ENCODE measurements at regions not wholly inside any gene's neighbourhood (a gene's known extent, or its start where the extent isn't known, plus 50 kb on each side); places are given as distances from the start of the nearest gene placed in this dataset.

GRCh38 chr13:39895254-39895653 lies 239.8 kb downstream of the COG6 start (continued):
- TF ChIP-seq USF2 (CRISPR knock-in tag; IDR thresholded peaks at IDR 0.05): no peak
- TF ChIP-seq MYBL2 (CRISPR knock-in tag; IDR thresholded peaks at IDR 0.05): no peak
- no peak for TF ChIP-seq ZNF232 (CRISPR knock-in tag; IDR thresholded peaks at IDR 0.05)
- TF ChIP-seq, protein P1, sequence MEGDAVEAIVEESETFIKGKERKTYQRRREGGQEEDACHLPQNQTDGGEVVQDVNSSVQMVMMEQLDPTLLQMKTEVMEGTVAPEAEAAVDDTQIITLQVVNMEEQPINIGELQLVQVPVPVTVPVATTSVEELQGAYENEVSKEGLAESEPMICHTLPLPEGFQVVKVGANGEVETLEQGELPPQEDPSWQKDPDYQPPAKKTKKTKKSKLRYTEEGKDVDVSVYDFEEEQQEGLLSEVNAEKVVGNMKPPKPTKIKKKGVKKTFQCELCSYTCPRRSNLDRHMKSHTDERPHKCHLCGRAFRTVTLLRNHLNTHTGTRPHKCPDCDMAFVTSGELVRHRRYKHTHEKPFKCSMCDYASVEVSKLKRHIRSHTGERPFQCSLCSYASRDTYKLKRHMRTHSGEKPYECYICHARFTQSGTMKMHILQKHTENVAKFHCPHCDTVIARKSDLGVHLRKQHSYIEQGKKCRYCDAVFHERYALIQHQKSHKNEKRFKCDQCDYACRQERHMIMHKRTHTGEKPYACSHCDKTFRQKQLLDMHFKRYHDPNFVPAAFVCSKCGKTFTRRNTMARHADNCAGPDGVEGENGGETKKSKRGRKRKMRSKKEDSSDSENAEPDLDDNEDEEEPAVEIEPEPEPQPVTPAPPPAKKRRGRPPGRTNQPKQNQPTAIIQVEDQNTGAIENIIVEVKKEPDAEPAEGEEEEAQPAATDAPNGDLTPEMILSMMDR (IDR thresholded peaks at IDR 0.05): no peak
- TF ChIP-seq TP53 (CRISPR knock-in tag; IDR thresholded peaks at IDR 0.05): no peak
- TF ChIP-seq NFE2L1 (CRISPR knock-in tag; IDR thresholded peaks at IDR 0.05): no peak
- no peak for TF ChIP-seq ZNF396 (CRISPR knock-in tag; IDR thresholded peaks at IDR 0.05; ENCODE audit: borderline replicate concordance)
- no peak for TF ChIP-seq NR3C1 (CRISPR knock-in tag; conservative IDR thresholded peaks at IDR 0.05; ENCODE audit: low read depth)
- TF ChIP-seq GTF2I (CRISPR knock-in tag; conservative IDR thresholded peaks at IDR 0.05): no peak
- no peak for TF ChIP-seq ZNF425 (CRISPR knock-in tag; conservative IDR thresholded peaks at IDR 0.05)
- no peak for TF ChIP-seq NFATC4 (CRISPR knock-in tag; IDR thresholded peaks at IDR 0.05)
- no peak for TF ChIP-seq ZNF532 (CRISPR knock-in tag; IDR thresholded peaks at IDR 0.05; ENCODE audit: borderline replicate concordance)
- TF ChIP-seq ATF1 (CRISPR knock-in tag; IDR thresholded peaks at IDR 0.05): no peak
- TF ChIP-seq NFYB (CRISPR knock-in tag; conservative IDR thresholded peaks at IDR 0.05; ENCODE audit: low read depth): no peak
- TF ChIP-seq GABPB1 (CRISPR knock-in tag; IDR thresholded peaks at IDR 0.05): no peak

DNA sequence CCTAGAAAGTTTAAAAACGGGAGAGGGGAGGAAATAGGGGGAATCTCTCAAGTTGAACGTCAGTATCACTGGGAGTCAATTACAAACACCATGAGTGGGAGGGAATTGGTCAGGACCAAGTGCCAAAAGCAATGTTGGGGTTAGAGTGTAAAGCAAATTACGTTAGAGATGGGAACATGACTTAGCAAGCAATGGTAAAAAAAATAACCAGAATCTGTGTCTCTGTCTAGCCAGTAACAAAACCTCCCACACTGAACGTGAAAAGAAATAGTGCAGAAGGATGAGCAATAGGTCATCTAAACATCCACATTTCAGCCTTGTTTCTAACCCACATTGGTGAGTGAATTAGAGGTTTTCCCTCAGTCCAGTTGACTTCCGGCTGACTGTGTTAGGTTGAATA lies 242.2 kb downstream of the COG6 start:
- DNase-seq (ENCODE audit: low spot score) (no peak), ATAC-seq (no peak)
- Mint-ChIP-seq H3K9me3 (no peaks in the 10 kb centered on the region), H3K27me3 (ENCODE audit: low read depth) (no peaks in the 10 kb centered on the region), H3K4me1 (peaks cover 20% of the 10 kb centered on the region), H3K36me3 (no peaks in the 10 kb centered on the region), H3K27ac (no peak overlapping the region), H3K4me3 (no peak overlapping the region)
- ChIA-PET CTCF (no interaction called here), POLR2A (no interaction called here)
- TF ChIP-seq IRF1 (CRISPR knock-in tag; IDR thresholded peaks at IDR 0.05) (no peak), ZNF532 (CRISPR knock-in tag; IDR thresholded peaks at IDR 0.05; ENCODE audit: borderline replicate concordance) (no peak)
